ENCODE measurements at regions not wholly inside any gene's neighbourhood (a gene's known extent, or its start where the extent isn't known, plus 50 kb on each side); places are given as distances from the start of the nearest gene placed in this dataset.

- TF ChIP-seq EZH2 (IDR thresholded peaks at IDR 0.05; ENCODE audit: low read depth): no peak
- peak; percentile 85 for TF ChIP-seq CTCF (conservative IDR thresholded peaks at IDR 0.05)
These were observed 133.0 kb upstream of the TUT7 start for GRCh38 chr9:86486891-86487837.

Measured in PC-9 (cell line).